AG04450 (cell line): ENCODE measurements at regions not wholly inside any gene's neighbourhood (a gene's known extent, or its start where the extent isn't known, plus 50 kb on each side); places are given as distances from the start of the nearest gene placed in this dataset.

Experiments
- CTCF ChIA-PET: fragments of 300-600, 350-600 bp; formaldehyde crosslinking; extraction: SDS; loops from one replicate; lab custom pipeline; 2022; ENCODE audit warnings: antibody characterized with exemption, inconsistent platforms; lab: Charles Lee
- POLR2A ChIA-PET: fragments of 350-600 bp; formaldehyde crosslinking; extraction: SDS; loops from one replicate; lab custom pipeline; 2021; ENCODE audit warnings: antibody characterized with exemption, inconsistent platforms; lab: Yijun Ruan, JAX
- DNase-seq: peaks from one replicate; pipeline ENCODE4 v3.0.0-alpha.2; 2011; ENCODE audit warnings: low read depth, low spot score
- H3K27ac ChIP-seq: one replicate; pipeline ENCODE4 v1.5.1; 2012; ENCODE audit warnings: low read depth, low read length, control low read depth
- H3K27me3 ChIP-seq: one replicate; pipeline ENCODE4 v1.6.0; 2012; ENCODE audit warnings: low read length; ENCODE audit not compliant: control insufficient read depth, insufficient read depth
- H3K4me3 ChIP-seq: 2 replicates; pipeline ENCODE4 v1.5.1; 2011; ENCODE audit warnings: mild to moderate bottlenecking, low read depth, low read length, control low read depth
- H3K9me3 ChIP-seq: 2 replicates; pipeline ENCODE4 v1.5.1; 2012; ENCODE audit warnings: low read length; ENCODE audit not compliant: control insufficient read depth, insufficient read depth
- CTCF ChIP-seq: IDR thresholded peaks from 2 replicates; pipeline ENCODE4 v1.5.1; 2011; ENCODE audit warnings: low read depth, low read length, control low read depth, inconsistent platforms

- ChIA-PET POLR2A (no interaction called here), CTCF (no interaction called here)
- TF ChIP-seq CTCF = no peak
- no peak overlapping the region for H3K27ac ChIP-seq
- DNase-seq = no peak
- H3K27me3 ChIP-seq = peaks cover 3% of the 10 kb centered on the region
- no peaks in the 10 kb centered on the region for H3K9me3 ChIP-seq
- no peak overlapping the region for H3K4me3 ChIP-seq
Measured at GRCh38 chr5:67337751-67338150, 141.2 kb upstream of the CD180 start.

- no peak for DNase-seq
- CTCF ChIA-PET = interaction anchor here (1.5 kb wide), 1 partner anchor 917 kb away, joined by 3 read pairs; no protein-coding TSS in a partner anchor
- POLR2A ChIA-PET = no interaction called here
Measured at GRCh38 chr5:67335426-67335825, 138.8 kb upstream of the CD180 start.

GRCh38 chr5:67334373-67334772 is 137.8 kb upstream of the CD180 start:
- no peak for TF ChIP-seq CTCF
- no peak overlapping the region for H3K27ac ChIP-seq
- H3K4me3 ChIP-seq = no peak overlapping the region
- H3K9me3 ChIP-seq = no peaks in the 10 kb centered on the region
- H3K27me3 ChIP-seq = no peaks in the 10 kb centered on the region
- ChIA-PET CTCF (interaction anchor here (1.5 kb wide), 1 partner anchor 918 kb away, joined by 3 read pairs; no protein-coding TSS in a partner anchor), POLR2A (no interaction called here)
- no peak for DNase-seq

More at GRCh38 chr5:67335426-67335825, 138.8 kb upstream of the CD180 start:
- H3K9me3 ChIP-seq = no peaks in the 10 kb centered on the region
- H3K27ac ChIP-seq = no peak overlapping the region
- H3K4me3 ChIP-seq = no peak overlapping the region
- H3K27me3 ChIP-seq = peaks cover 3% of the 10 kb centered on the region
- TF ChIP-seq CTCF = no peak

- no peak for DNase-seq
- Histone ChIP-seq H3K9me3 (no peaks in the 10 kb centered on the region), H3K4me3 (no peak overlapping the region), H3K27ac (no peak overlapping the region), H3K27me3 (no peaks in the 10 kb centered on the region)
- TF ChIP-seq CTCF = no peak
- ChIA-PET CTCF (interaction anchor here (0.6 kb wide), 1 partner anchor 465 kb away, joined by 4 read pairs; no protein-coding TSS in a partner anchor), POLR2A (no interaction called here)
Measured at GRCh38 chr5:67333171-67333570, 136.6 kb upstream of the CD180 start.

- TF ChIP-seq CTCF = no peak
Measured at GRCh38 chr5:67331296-67331925, 134.8 kb upstream of the CD180 start.

More at GRCh38 chr5:67331296-67331925, 134.8 kb upstream of the CD180 start:
- Histone ChIP-seq H3K9me3 (no peaks in the 10 kb centered on the region), H3K27me3 (no peaks in the 10 kb centered on the region), H3K4me3 (no peak overlapping the region), H3K27ac (no peak overlapping the region)
- ChIA-PET CTCF (no interaction called here), POLR2A (no interaction called here)
- no peak for DNase-seq
